CD4-positive, alpha-beta T cell treated with Interleukin-17A for 1 hour (primary cell): ENCODE measurements at regions not wholly inside any gene's neighbourhood (a gene's known extent, or its start where the extent isn't known, plus 50 kb on each side); places are given as distances from the start of the nearest gene placed in this dataset.
"Not testable (repeated sequence)": the region's sequence is repeated elsewhere in the genome, so short reads cannot be mapped to it uniquely, and the experiment has no call there.

Experiments
- DNase-seq: peaks from one replicate; pipeline ENCODE4 v3.0.0-alpha.2; 2020

GRCh38 chr3:3309887-3310286 is 130.4 kb upstream of the CRBN start:
- DNase-seq: no peak

- no peak for DNase-seq
Measured at GRCh38 chr3:3308809-3309208, 129.3 kb upstream of the CRBN start.

GRCh38 chr3:3307491-3307890 is 128.0 kb upstream of the CRBN start:
- DNase-seq: no peak

- no peak for DNase-seq
Measured at GRCh38 chr3:3305841-3306240, 126.3 kb upstream of the CRBN start.

GRCh38 chr3:3305084-3305483 is 125.6 kb upstream of the CRBN start:
- DNase-seq: no peak

GRCh38 chr3:3303636-3304035 is 124.1 kb upstream of the CRBN start:
- no peak for DNase-seq

- DNase-seq: no peak
Measured at GRCh38 chr3:3302964-3303363, 123.5 kb upstream of the CRBN start.

GRCh38 chr3:3301476-3301875 is 122.0 kb upstream of the CRBN start:
- no peak for DNase-seq

- peak; percentile 6 for DNase-seq
Measured at GRCh38 chr3:3296979-3297381, 117.5 kb upstream of the CRBN start.

GRCh38 chr3:3295586-3295985 is 116.1 kb upstream of the CRBN start:
- no peak for DNase-seq

GRCh38 chr3:3291756-3292283 is 112.3 kb upstream of the CRBN start:
- DNase-seq: not testable (repeated sequence)

- DNase-seq: no peak
Measured at GRCh38 chr3:3288255-3288654, 108.8 kb upstream of the CRBN start.

GRCh38 chr3:3286014-3286413 is 106.5 kb upstream of the CRBN start:
- DNase-seq: no peak

GRCh38 chr3:3281024-3281423 is 101.5 kb upstream of the CRBN start:
- no peak for DNase-seq

- DNase-seq: no peak
Measured at GRCh38 chr3:3280396-3280795, 100.9 kb upstream of the CRBN start.

GRCh38 chr3:3278073-3278472 is 98.6 kb upstream of the CRBN start:
- no peak for DNase-seq

- no peak for DNase-seq
Measured at GRCh38 chr3:3276630-3277029, 97.1 kb upstream of the CRBN start.

GRCh38 chr3:3264796-3265195 is 85.3 kb upstream of the CRBN start:
- no peak for DNase-seq

- no peak for DNase-seq
Measured at GRCh38 chr3:3260870-3261269, 81.4 kb upstream of the CRBN start.

- no peak for DNase-seq
Measured at GRCh38 chr3:3259181-3259580, 79.7 kb upstream of the CRBN start.

- no peak for DNase-seq
Measured at GRCh38 chr3:3258281-3258680, 78.8 kb upstream of the CRBN start.

- no peak for DNase-seq
Measured at GRCh38 chr3:3241596-3241995, 62.1 kb upstream of the CRBN start.

GRCh38 chr3:3240986-3241385 is 61.5 kb upstream of the CRBN start:
- DNase-seq: no peak

GRCh38 chr3:3237979-3238378 is 58.5 kb upstream of the CRBN start:
- no peak for DNase-seq

GRCh38 chr3:3232251-3232650 is 52.8 kb upstream of the CRBN start:
- DNase-seq: no peak
